ENCODE measurements at regions not wholly inside any gene's neighbourhood (a gene's known extent, or its start where the extent isn't known, plus 50 kb on each side); places are given as distances from the start of the nearest gene placed in this dataset.

DNA sequence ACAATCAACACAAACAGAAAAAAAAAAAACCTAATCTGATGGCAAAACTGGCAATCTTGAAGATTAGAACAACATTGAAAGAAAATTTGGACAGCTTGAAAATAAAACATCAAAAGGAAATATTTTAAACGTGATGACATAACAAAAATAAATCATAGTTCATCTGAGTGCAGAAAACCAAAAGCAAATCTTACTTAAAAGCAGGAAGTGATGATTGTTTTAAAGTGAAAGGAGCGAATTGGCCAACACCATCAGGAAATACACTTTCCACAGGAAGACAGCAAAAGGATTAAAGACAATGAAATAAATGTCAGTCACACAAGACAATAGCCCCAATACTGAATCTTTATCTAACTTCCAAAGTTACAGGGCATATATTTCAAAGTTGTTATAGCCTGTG, 696.5 kb upstream of the CHORDC1 start:
- TF ChIP-seq, protein P1, sequence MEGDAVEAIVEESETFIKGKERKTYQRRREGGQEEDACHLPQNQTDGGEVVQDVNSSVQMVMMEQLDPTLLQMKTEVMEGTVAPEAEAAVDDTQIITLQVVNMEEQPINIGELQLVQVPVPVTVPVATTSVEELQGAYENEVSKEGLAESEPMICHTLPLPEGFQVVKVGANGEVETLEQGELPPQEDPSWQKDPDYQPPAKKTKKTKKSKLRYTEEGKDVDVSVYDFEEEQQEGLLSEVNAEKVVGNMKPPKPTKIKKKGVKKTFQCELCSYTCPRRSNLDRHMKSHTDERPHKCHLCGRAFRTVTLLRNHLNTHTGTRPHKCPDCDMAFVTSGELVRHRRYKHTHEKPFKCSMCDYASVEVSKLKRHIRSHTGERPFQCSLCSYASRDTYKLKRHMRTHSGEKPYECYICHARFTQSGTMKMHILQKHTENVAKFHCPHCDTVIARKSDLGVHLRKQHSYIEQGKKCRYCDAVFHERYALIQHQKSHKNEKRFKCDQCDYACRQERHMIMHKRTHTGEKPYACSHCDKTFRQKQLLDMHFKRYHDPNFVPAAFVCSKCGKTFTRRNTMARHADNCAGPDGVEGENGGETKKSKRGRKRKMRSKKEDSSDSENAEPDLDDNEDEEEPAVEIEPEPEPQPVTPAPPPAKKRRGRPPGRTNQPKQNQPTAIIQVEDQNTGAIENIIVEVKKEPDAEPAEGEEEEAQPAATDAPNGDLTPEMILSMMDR (tag by site-specific recombination; IDR thresholded peaks at IDR 0.05), result no peak
- TF ChIP-seq ZNF664 (tag by site-specific recombination; IDR thresholded peaks at IDR 0.05) (no peak), YY1 (tag by site-specific recombination; IDR thresholded peaks at IDR 0.05) (no peak), ZNF239 (tag by site-specific recombination; IDR thresholded peaks at IDR 0.05) (no peak), ZNF701 (tag by site-specific recombination; IDR thresholded peaks at IDR 0.05) (no peak), ZNF335 (tag by site-specific recombination; conservative IDR thresholded peaks at IDR 0.05) (no peak), ZNF777 (tag by site-specific recombination; IDR thresholded peaks at IDR 0.05; ENCODE audit: borderline replicate concordance) (no peak), ZNF274 (IDR thresholded peaks at IDR 0.05; ENCODE audit: low read length) (no peak), ZNF274 (tag by site-specific recombination; IDR thresholded peaks at IDR 0.05; ENCODE audit: borderline replicate concordance) (no peak)
- TF ChIP-seq, protein P2, sequence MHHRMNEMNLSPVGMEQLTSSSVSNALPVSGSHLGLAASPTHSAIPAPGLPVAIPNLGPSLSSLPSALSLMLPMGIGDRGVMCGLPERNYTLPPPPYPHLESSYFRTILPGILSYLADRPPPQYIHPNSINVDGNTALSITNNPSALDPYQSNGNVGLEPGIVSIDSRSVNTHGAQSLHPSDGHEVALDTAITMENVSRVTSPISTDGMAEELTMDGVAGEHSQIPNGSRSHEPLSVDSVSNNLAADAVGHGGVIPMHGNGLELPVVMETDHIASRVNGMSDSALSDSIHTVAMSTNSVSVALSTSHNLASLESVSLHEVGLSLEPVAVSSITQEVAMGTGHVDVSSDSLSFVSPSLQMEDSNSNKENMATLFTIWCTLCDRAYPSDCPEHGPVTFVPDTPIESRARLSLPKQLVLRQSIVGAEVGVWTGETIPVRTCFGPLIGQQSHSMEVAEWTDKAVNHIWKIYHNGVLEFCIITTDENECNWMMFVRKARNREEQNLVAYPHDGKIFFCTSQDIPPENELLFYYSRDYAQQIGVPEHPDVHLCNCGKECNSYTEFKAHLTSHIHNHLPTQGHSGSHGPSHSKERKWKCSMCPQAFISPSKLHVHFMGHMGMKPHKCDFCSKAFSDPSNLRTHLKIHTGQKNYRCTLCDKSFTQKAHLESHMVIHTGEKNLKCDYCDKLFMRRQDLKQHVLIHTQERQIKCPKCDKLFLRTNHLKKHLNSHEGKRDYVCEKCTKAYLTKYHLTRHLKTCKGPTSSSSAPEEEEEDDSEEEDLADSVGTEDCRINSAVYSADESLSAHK (tag by site-specific recombination; IDR thresholded peaks at IDR 0.05), result no peak
- TF ChIP-seq, protein P3, sequence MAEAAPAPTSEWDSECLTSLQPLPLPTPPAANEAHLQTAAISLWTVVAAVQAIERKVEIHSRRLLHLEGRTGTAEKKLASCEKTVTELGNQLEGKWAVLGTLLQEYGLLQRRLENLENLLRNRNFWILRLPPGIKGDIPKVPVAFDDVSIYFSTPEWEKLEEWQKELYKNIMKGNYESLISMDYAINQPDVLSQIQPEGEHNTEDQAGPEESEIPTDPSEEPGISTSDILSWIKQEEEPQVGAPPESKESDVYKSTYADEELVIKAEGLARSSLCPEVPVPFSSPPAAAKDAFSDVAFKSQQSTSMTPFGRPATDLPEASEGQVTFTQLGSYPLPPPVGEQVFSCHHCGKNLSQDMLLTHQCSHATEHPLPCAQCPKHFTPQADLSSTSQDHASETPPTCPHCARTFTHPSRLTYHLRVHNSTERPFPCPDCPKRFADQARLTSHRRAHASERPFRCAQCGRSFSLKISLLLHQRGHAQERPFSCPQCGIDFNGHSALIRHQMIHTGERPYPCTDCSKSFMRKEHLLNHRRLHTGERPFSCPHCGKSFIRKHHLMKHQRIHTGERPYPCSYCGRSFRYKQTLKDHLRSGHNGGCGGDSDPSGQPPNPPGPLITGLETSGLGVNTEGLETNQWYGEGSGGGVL (tag by site-specific recombination; IDR thresholded peaks at IDR 0.05), result no peak
